AG09319 (cell line): ENCODE measurements at regions not wholly inside any gene's neighbourhood (a gene's known extent, or its start where the extent isn't known, plus 50 kb on each side); places are given as distances from the start of the nearest gene placed in this dataset.

Experiments
- DNase-seq: peaks from one replicate; pipeline ENCODE4 v3.0.0-alpha.2; 2010; ENCODE audit warnings: low read depth; ENCODE audit errors: extremely low read depth
- CTCF ChIP-seq: IDR thresholded peaks from 2 replicates; pipeline ENCODE4 v1.5.1; 2011; ENCODE audit warnings: low read depth, mild to moderate bottlenecking, inconsistent platforms, low read length, moderate library complexity

DNA sequence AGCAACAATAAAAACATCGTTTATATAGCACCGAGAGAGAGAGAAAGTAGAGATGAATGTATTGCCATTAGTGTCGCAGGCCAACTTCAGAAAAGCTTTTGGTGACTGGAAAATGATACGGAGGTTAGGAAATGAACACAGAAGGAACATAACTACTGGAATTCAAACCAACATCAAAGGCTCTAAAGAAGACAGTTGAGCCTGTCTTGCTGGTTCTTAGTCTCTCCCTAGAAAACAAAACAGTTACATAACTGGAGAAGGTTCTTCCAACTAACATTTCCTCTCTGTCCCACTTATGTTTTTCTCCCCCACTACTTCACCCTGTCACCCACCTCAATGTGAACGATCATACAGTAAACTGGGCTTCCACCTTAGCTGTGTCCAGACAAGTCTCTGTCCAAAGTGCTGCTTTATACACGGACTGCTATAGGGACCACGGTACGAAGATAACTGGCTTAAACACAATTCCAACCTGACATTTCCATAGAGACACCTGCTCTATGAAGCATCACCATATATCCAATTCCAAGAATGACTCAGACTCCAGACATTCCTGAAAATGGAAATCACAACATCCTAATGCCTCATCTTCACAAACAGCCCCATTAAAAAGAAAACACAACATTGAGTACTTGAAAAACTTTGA, 85.2 kb upstream of the ARHGAP32 start:
- no peak for DNase-seq
- no peak for TF ChIP-seq CTCF

- no peak for DNase-seq
- no peak for TF ChIP-seq CTCF
These were observed 83.7 kb upstream of the ARHGAP32 start for GRCh38 chr11:129275828-129276227.

DNA sequence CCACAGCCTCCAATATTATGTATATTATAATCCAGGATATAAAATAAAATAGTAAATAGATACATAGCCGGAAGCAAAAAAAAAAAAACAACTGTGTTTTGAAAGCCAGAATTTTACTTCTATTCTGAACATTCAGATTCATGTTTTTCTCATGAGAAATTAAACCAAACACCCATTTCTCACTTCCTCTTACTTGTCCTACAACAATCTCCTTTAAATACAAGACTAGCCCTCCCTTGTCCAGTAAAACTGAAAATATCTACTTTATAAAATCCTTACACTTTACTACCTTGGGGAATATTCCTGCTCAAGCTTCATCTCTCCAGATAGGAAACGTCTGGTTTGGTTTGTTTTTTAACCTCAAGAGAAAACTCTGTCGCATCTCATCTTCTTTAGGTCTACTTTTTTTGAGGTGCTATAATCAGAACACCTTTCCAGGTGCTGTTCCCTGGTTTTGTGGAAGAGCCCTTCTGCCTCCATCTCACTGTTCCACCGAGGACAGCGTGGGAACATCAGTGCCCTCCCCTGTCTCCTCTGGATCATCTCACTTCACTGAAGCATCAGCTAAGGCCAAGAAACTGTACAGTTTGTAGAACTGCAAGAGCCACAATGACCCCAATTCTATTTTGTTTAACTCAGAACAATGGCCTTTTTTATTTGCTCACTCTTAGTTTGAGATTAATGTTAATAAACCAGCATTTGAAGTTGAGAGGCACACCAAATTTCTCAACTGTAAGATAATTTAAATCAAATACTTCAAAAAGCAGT, 82.0 kb upstream of the ARHGAP32 start:
- TF ChIP-seq CTCF = no peak
- DNase-seq = no peak

DNA sequence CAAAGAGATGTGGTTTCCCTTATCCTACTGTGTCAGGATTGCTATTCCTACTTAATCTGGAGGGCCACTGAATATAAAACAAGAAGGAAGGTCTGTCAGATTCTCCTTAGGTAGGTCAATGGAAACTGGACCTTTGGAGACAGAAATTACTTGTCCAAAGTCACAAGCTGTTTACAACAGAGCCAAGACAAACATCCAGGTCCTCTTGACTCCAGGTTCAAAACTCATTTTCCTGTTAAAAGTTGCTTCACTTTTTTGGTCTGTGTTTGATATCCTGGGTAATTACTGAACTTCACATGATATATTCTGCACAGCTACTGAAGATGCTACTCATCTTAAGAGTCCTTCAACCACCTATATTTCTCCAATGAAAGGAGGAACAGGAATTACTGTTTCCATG, 81.2 kb upstream of the ARHGAP32 start:
- TF ChIP-seq CTCF = no peak
- no peak for DNase-seq

- no peak for TF ChIP-seq CTCF
- no peak for DNase-seq
These were observed 78.9 kb upstream of the ARHGAP32 start for GRCh38 chr11:129271030-129271429.

DNA sequence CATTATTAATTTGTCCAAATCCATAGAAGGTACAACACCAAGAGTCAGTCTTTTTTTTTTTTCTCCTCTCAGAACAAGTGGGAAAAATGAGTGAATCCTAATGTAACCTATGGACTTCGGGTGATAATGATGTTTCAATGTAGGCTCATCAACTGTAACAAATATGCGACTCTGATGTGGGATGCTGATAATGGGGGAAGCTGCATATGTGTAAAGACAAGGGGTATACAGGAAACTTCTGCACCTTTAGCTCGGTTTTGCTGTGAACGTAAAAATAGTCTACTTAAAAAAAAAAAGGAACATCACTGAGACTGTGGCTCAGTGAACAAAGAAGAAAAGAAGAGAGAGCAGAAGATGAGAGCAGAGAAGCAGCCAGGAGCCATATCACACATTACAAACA, 78.3 kb upstream of the ARHGAP32 start:
- DNase-seq = no peak
- TF ChIP-seq CTCF = no peak

DNA sequence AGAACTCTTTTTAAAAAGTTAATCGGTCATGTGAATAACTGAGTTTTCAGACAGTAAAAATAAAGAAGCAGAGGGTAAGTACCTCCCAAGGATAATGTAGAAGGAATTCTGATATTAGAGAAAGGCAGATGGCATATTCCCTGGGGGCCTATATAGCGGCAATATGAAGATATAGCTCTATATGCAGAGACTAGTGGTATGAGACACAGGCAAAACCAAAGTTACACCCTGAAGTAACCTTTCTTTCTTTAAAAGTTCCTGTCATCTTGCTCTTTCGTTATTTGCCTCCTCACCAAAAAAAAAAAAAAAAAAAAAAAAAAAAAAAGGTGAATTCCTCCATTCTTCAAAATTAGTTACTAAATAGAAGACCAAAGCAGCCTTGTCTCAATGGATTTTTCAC, 76.2 kb upstream of the ARHGAP32 start:
- no peak for TF ChIP-seq CTCF
- DNase-seq = no peak
